Trophoblast cell (in vitro differentiated cells and primary cell): ENCODE measurements at regions not wholly inside any gene's neighbourhood (a gene's known extent, or its start where the extent isn't known, plus 50 kb on each side); places are given as distances from the start of the nearest gene placed in this dataset.
"Not testable (repeated sequence)": the region's sequence is repeated elsewhere in the genome, so short reads cannot be mapped to it uniquely, and the experiment has no call there.

Experiments used
- DNase-seq, 2 donors: peaks; one replicate each; pipeline ENCODE4 v3.0.0-alpha.2; 2016
- H2AFZ ChIP-seq: 2 replicates; pipeline ENCODE4 v1.6.1; 2013; ENCODE audit warnings: low read length, moderate library complexity, mild to moderate bottlenecking; ENCODE audit not compliant: insufficient read depth, poor library complexity
- H2AK5ac ChIP-seq: 2 replicates; pipeline ENCODE4 v1.6.1; 2013; ENCODE audit warnings: mild to moderate bottlenecking, low read length
- H2BK120ac ChIP-seq: 2 replicates; pipeline ENCODE4 v1.6.1; 2013; ENCODE audit warnings: low read length, mild to moderate bottlenecking, moderate library complexity; ENCODE audit not compliant: insufficient read depth, poor library complexity
- H2BK12ac ChIP-seq: 2 replicates; pipeline ENCODE4 v1.6.1; 2013; ENCODE audit warnings: mild to moderate bottlenecking, low read length, moderate library complexity
- H2BK5ac ChIP-seq: 2 replicates; pipeline ENCODE4 v1.6.1; 2013; ENCODE audit warnings: low read length, low read depth, moderate library complexity, mild to moderate bottlenecking; ENCODE audit not compliant: poor library complexity
- H3K14ac ChIP-seq: 2 replicates; pipeline ENCODE4 v1.6.1; 2013; ENCODE audit warnings: mild to moderate bottlenecking, low read length
- H3K18ac ChIP-seq: 2 replicates; pipeline ENCODE4 v1.6.1; 2013; ENCODE audit warnings: mild to moderate bottlenecking, low read length
- H3K23ac ChIP-seq: 2 replicates; pipeline ENCODE4 v1.6.1; 2013; ENCODE audit warnings: low read length
- H3K27ac ChIP-seq: 2 replicates; pipeline ENCODE4 v1.5.1; 2013; ENCODE audit warnings: low read depth, mild to moderate bottlenecking, inconsistent platforms, low read length, moderate library complexity
- H3K27me3 ChIP-seq: 2 replicates; pipeline ENCODE4 v1.6.1; 2013; ENCODE audit warnings: inconsistent platforms, mild to moderate bottlenecking, low read length, moderate library complexity; ENCODE audit not compliant: insufficient read depth
- H3K36me3 ChIP-seq, 2 experiments: 1 replicate in 1 of 2; 2 replicates in 1 of 2; pipeline ENCODE4 v1.6.1; 2013; ENCODE audit warnings: low read length in 2 of 2, mild to moderate bottlenecking in 2 of 2, moderate library complexity in 1 of 2; ENCODE audit not compliant: insufficient read depth in 2 of 2, control insufficient read depth in 1 of 2
- H3K4ac ChIP-seq: 2 replicates; pipeline ENCODE4 v1.6.1; 2013; ENCODE audit warnings: low read depth, mild to moderate bottlenecking, low read length, moderate library complexity
- H3K4me1 ChIP-seq, 2 experiments: 1 replicate in 1 of 2; 2 replicates in 1 of 2; pipeline ENCODE4 v1.6.1; 2013; ENCODE audit warnings: low read length in 2 of 2, mild to moderate bottlenecking in 2 of 2, moderate library complexity in 1 of 2; ENCODE audit not compliant: insufficient read depth in 2 of 2, control insufficient read depth in 1 of 2
- H3K4me2 ChIP-seq: 2 replicates; pipeline ENCODE4 v1.6.1; 2013; ENCODE audit warnings: inconsistent platforms, mild to moderate bottlenecking, low read length, moderate library complexity
- H3K4me3 ChIP-seq: 2 replicates; pipeline ENCODE4 v1.5.1; 2013; ENCODE audit warnings: mild to moderate bottlenecking, low read depth, low read length, inconsistent platforms
- H3K79me1 ChIP-seq: one replicate; pipeline ENCODE4 v1.6.1; 2013; ENCODE audit warnings: low read length
- H3K79me2 ChIP-seq: 2 replicates; pipeline ENCODE4 v1.6.1; 2013; ENCODE audit warnings: low read length, mild to moderate bottlenecking; ENCODE audit not compliant: control insufficient read depth, insufficient read depth, poor library complexity
- H3K9ac ChIP-seq: 2 replicates; pipeline ENCODE4 v1.6.1; 2013; ENCODE audit warnings: mild to moderate bottlenecking, low read length
- H3K9me3 ChIP-seq: 2 replicates; pipeline ENCODE4 v1.6.1; 2013; ENCODE audit warnings: low read depth, mild to moderate bottlenecking, control low read depth, inconsistent platforms, low read length; ENCODE audit not compliant: insufficient read depth
- H4K12ac ChIP-seq: 2 replicates; pipeline ENCODE4 v1.6.1; 2013; ENCODE audit warnings: low read depth, mild to moderate bottlenecking, low read length, moderate library complexity
- H4K8ac ChIP-seq: 2 replicates; pipeline ENCODE4 v1.6.1; 2013; ENCODE audit warnings: low read depth, mild to moderate bottlenecking, low read length, moderate library complexity
- H4K91ac ChIP-seq: one replicate; pipeline ENCODE4 v1.6.1; 2013; ENCODE audit warnings: low read depth, mild to moderate bottlenecking, low read length, moderate library complexity
- WGBS: extraction: QIAGEN DNeasy Blood & Tissue Kit; methylation state at CpG from one replicate; pipeline ENCODE4 v1.1.7; 2013; ENCODE audit warnings: missing lambda C conversion rate; ENCODE audit not compliant: insufficient read length, insufficient coverage; ENCODE audit errors: extremely low coverage; 5-methylcytosine and 5-hydroxymethylcytosine counted together

DNA sequence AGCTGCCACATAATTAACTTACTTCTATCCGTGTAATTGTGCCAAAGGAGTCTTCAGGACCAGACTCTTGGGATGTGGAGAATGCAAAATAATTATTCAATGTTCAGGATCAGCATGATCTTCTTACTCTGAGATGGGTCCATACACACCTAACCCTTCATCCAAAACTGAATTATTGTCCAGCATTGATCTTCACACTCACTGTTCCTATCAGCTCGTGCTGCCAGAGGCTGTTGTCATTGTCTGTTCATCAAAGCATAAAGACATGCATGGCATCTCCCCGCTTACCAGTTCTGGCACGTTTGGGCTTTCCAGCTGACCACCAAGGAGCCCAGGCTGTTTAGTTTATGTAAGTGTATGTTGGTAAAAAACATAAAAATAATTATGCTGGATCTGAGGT, 1090.7 kb downstream of the DNAJB9 start:
- no peak for DNase-seq
- Histone ChIP-seq H3K23ac (no peak overlapping the region), H2BK12ac (no peak overlapping the region), H4K12ac (no peak overlapping the region), H3K36me3 (no peaks in the 10 kb centered on the region), H2AK5ac (no peak overlapping the region), H3K14ac (no peak overlapping the region), H3K18ac (no peak overlapping the region), H3K27ac (no peak overlapping the region), H3K79me1 (no peaks in the 10 kb centered on the region), H2BK5ac (no peak overlapping the region), H3K4ac (no peak overlapping the region), H3K4me1 (no peaks in the 10 kb centered on the region), H2BK120ac (no peak overlapping the region), H3K9ac (no peak overlapping the region), H4K91ac (no peak overlapping the region), H3K4me2 (no peak overlapping the region), H3K4me3 (no peak overlapping the region), H3K79me2 (no peaks in the 10 kb centered on the region), H4K8ac (no peak overlapping the region), H3K9me3 (no peaks in the 10 kb centered on the region), H2AFZ (no peak overlapping the region), H3K27me3 (no peaks in the 10 kb centered on the region)
- no CpG with 5 or more reads among the region's 4 CpGs for WGBS

DNA sequence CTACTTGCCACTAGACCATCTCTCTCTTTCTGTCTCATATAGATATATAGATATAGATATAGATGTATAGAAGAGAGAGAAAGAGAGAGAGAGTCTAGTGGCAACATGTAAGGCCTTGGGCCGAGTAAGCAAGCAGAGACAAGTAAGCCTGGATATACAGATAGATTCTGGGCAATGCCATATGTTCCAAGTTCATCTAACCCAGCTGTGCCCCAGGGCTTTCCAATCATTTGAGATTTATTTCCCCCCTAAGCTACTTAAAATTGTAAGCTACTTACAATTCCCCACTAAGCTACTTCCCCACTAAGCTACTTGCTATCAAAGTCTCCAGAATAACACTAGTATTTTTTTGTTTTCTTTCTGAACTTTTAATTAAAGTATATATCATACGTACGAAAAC, 1094.1 kb downstream of the DNAJB9 start:
- no peaks in the 10 kb centered on the region for H3K79me1 ChIP-seq
- no peak overlapping the region for H2AK5ac ChIP-seq
- H3K79me2 ChIP-seq, result no peaks in the 10 kb centered on the region
- no peak overlapping the region for H2BK12ac ChIP-seq
- H3K27me3 ChIP-seq, result no peaks in the 10 kb centered on the region
- H3K27ac ChIP-seq, result no peak overlapping the region
- no peaks in the 10 kb centered on the region for H3K9me3 ChIP-seq
- no peak overlapping the region for H2BK5ac ChIP-seq
- no peak overlapping the region for H3K18ac ChIP-seq
- no peak overlapping the region for H3K23ac ChIP-seq
- no CpG with 5 or more reads among the region's 3 CpGs for WGBS
- H3K9ac ChIP-seq, result no peak overlapping the region
- DNase-seq, result no peak
- H4K91ac ChIP-seq, result no peak overlapping the region
- H3K4me3 ChIP-seq, result no peak overlapping the region
- H3K4me2 ChIP-seq, result no peak overlapping the region
- H4K8ac ChIP-seq, result no peak overlapping the region
- H3K4me1 ChIP-seq, result no peaks in the 10 kb centered on the region
- no peak overlapping the region for H4K12ac ChIP-seq
- no peak overlapping the region for H3K4ac ChIP-seq
- H2BK120ac ChIP-seq, result no peak overlapping the region
- no peaks in the 10 kb centered on the region for H3K36me3 ChIP-seq
- no peak overlapping the region for H2AFZ ChIP-seq
- H3K14ac ChIP-seq, result no peak overlapping the region

DNA sequence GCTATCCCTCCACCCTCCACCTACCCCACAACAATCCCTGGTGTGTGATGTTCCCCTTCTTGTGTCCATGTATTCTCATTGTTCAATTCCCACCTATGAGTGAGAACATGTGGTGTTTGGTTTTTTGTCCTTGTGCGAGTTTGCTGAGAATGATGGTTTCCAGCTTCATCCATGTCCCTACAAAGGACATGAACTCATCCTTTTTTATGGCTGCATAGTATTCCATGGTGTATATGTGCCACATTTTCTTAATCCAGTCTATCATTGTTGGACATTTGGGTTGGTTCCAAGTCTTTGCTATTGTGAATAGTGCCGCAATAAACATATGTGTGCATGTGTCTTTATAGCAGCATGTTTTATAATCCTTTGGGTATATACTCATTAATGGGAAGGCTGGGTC, 1117.6 kb downstream of the DNAJB9 start:
- H3K79me1 ChIP-seq, H3K79me2 ChIP-seq, H3K18ac ChIP-seq, H4K91ac ChIP-seq, H2BK12ac ChIP-seq, H3K4ac ChIP-seq, H2AFZ ChIP-seq, H3K4me3 ChIP-seq, H3K9ac ChIP-seq, H3K23ac ChIP-seq, H3K4me2 ChIP-seq, H4K12ac ChIP-seq, H3K36me3 ChIP-seq, DNase-seq, H2AK5ac ChIP-seq, H3K4me1 ChIP-seq, H2BK120ac ChIP-seq, H3K14ac ChIP-seq, H4K8ac ChIP-seq, H3K27me3 ChIP-seq, H3K27ac ChIP-seq, H2BK5ac ChIP-seq, H3K9me3 ChIP-seq: not testable (repeated sequence)
- WGBS, result no CpG with 5 or more reads among the region's 2 CpGs

DNA sequence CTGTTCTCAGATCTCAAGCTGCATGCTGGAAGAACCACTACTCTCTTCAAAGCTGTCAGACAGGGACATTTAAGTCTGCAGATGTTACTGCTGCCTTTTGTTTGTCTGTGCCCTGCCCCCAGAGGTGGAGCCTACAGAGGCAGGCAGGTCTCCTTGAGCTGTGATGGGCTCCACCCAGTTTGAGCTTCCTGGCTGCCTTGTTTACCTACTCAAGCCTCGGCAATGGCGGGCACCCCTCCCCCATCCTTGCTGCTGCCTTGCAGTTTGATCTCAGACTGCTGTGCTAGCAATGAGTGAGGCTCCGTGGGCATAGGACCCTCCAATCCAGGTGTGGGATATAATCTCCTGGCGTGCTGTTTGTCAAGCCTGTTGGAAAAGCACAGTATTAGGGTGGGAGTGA, 1122.9 kb downstream of the DNAJB9 start:
- H3K4me2 ChIP-seq, H2BK120ac ChIP-seq, DNase-seq, H2AFZ ChIP-seq, H3K4me1 ChIP-seq, H4K91ac ChIP-seq, H3K79me1 ChIP-seq, H3K18ac ChIP-seq, H2BK12ac ChIP-seq, H2BK5ac ChIP-seq, H3K14ac ChIP-seq, H3K79me2 ChIP-seq, H2AK5ac ChIP-seq, H3K4ac ChIP-seq, H3K27ac ChIP-seq, H3K9ac ChIP-seq, H3K23ac ChIP-seq, H4K12ac ChIP-seq, H3K27me3 ChIP-seq, H3K36me3 ChIP-seq, H3K9me3 ChIP-seq, H3K4me3 ChIP-seq, H4K8ac ChIP-seq: not testable (repeated sequence)
- no CpG with 5 or more reads among the region's 4 CpGs for WGBS
